ENCODE measurements at regions not wholly inside any gene's neighbourhood (a gene's known extent, or its start where the extent isn't known, plus 50 kb on each side); places are given as distances from the start of the nearest gene placed in this dataset.
A peak's percentile ranks its signal among the peaks of the same experiment; 100 is the strongest.

- Histone ChIP-seq H3K18ac (ENCODE audit: low read length) (no peak overlapping the region), H3K23ac (ENCODE audit: low read length) (no peak overlapping the region), H3K4me1 (ENCODE audit: control insufficient read depth, low read depth, low read length) (no peaks in the 10 kb centered on the region), H2BK5ac (ENCODE audit: low read length) (no peak overlapping the region), H4K8ac (ENCODE audit: low read depth, low read length) (no peak overlapping the region), H3K4me3 (ENCODE audit: low read length) (no peak overlapping the region), H3K36me3 (ENCODE audit: control insufficient read depth, insufficient read depth, low read length) (no peaks in the 10 kb centered on the region), H3K4me2 (ENCODE audit: low read length) (no peak overlapping the region), H3K79me1 (ENCODE audit: low read length) (no peaks in the 10 kb centered on the region), H3K9ac (ENCODE audit: low read length) (no peak overlapping the region), H3K27ac (ENCODE audit: low read depth, low read length) (no peak overlapping the region), H4K5ac (ENCODE audit: low read length) (no peak overlapping the region), H2BK15ac (replicated peaks; ENCODE audit: low read depth) (no peak overlapping the region), H3K79me2 (ENCODE audit: control insufficient read depth, insufficient read depth, low read length) (no peaks in the 10 kb centered on the region), H3K4ac (ENCODE audit: low read depth, low read length) (no peak overlapping the region), H2BK120ac (ENCODE audit: low read depth, low read length) (no peak overlapping the region), H3K27me3 (ENCODE audit: insufficient read depth, low read length, poor library complexity) (no peaks in the 10 kb centered on the region), H2AK5ac (ENCODE audit: low read length) (no peak overlapping the region), H3K56ac (ENCODE audit: low read length) (no peak overlapping the region)
- no CpG with 5 or more reads among the region's 1 CpG for WGBS (ENCODE audit: extremely low coverage, insufficient coverage, low lambda C conversion rate)
- DNase-seq = peak; percentile 3
Observed at GRCh38 chr5:107072967-107073366, 597.8 kb downstream of the EFNA5 start.

GRCh38 chr5:107072440-107072839 is 598.3 kb downstream of the EFNA5 start:
- Histone ChIP-seq H3K79me1 (ENCODE audit: low read length) (no peaks in the 10 kb centered on the region), H3K23ac (ENCODE audit: low read length) (no peak overlapping the region), H3K9ac (ENCODE audit: low read length) (no peak overlapping the region), H3K4me3 (ENCODE audit: low read length) (no peak overlapping the region), H3K4me2 (ENCODE audit: low read length) (no peak overlapping the region), H4K5ac (ENCODE audit: low read length) (no peak overlapping the region), H3K27ac (ENCODE audit: low read depth, low read length) (no peak overlapping the region), H4K8ac (ENCODE audit: low read depth, low read length) (no peak overlapping the region), H3K79me2 (ENCODE audit: control insufficient read depth, insufficient read depth, low read length) (no peaks in the 10 kb centered on the region), H2BK5ac (ENCODE audit: low read length) (no peak overlapping the region), H3K4ac (ENCODE audit: low read depth, low read length) (no peak overlapping the region), H3K4me1 (ENCODE audit: control insufficient read depth, low read depth, low read length) (no peaks in the 10 kb centered on the region), H2BK120ac (ENCODE audit: low read depth, low read length) (no peak overlapping the region), H2BK15ac (replicated peaks; ENCODE audit: low read depth) (no peak overlapping the region), H2AK5ac (ENCODE audit: low read length) (no peak overlapping the region), H3K27me3 (ENCODE audit: insufficient read depth, low read length, poor library complexity) (no peaks in the 10 kb centered on the region), H3K18ac (ENCODE audit: low read length) (no peak overlapping the region), H3K36me3 (ENCODE audit: control insufficient read depth, insufficient read depth, low read length) (no peaks in the 10 kb centered on the region), H3K56ac (ENCODE audit: low read length) (no peak overlapping the region)
- DNase-seq = no peak

GRCh38 chr5:107068782-107069181 is 602.0 kb downstream of the EFNA5 start:
- Histone ChIP-seq H3K79me1 (ENCODE audit: low read length) (no peaks in the 10 kb centered on the region), H3K18ac (ENCODE audit: low read length) (no peak overlapping the region), H3K36me3 (ENCODE audit: control insufficient read depth, insufficient read depth, low read length) (no peaks in the 10 kb centered on the region), H4K8ac (ENCODE audit: low read depth, low read length) (no peak overlapping the region), H2AK5ac (ENCODE audit: low read length) (no peak overlapping the region), H3K4me3 (ENCODE audit: low read length) (no peak overlapping the region), H2BK15ac (replicated peaks; ENCODE audit: low read depth) (no peak overlapping the region), H3K9ac (ENCODE audit: low read length) (no peak overlapping the region), H4K5ac (ENCODE audit: low read length) (no peak overlapping the region), H2BK120ac (ENCODE audit: low read depth, low read length) (no peak overlapping the region), H3K27me3 (ENCODE audit: insufficient read depth, low read length, poor library complexity) (no peaks in the 10 kb centered on the region), H3K79me2 (ENCODE audit: control insufficient read depth, insufficient read depth, low read length) (no peaks in the 10 kb centered on the region), H2BK5ac (ENCODE audit: low read length) (no peak overlapping the region), H3K23ac (ENCODE audit: low read length) (no peak overlapping the region), H3K4me2 (ENCODE audit: low read length) (no peak overlapping the region), H3K27ac (ENCODE audit: low read depth, low read length) (no peak overlapping the region), H3K4ac (ENCODE audit: low read depth, low read length) (no peak overlapping the region), H3K4me1 (ENCODE audit: control insufficient read depth, low read depth, low read length) (no peaks in the 10 kb centered on the region), H3K56ac (ENCODE audit: low read length) (no peak overlapping the region)
- DNase-seq = no peak
- WGBS (ENCODE audit: extremely low coverage, insufficient coverage, low lambda C conversion rate) = no CpG with 5 or more reads among the region's 1 CpG

- Histone ChIP-seq H3K4me3 (ENCODE audit: low read length) (no peak overlapping the region), H3K36me3 (ENCODE audit: control insufficient read depth, insufficient read depth, low read length) (no peaks in the 10 kb centered on the region), H3K79me2 (ENCODE audit: control insufficient read depth, insufficient read depth, low read length) (no peaks in the 10 kb centered on the region), H3K4me1 (ENCODE audit: control insufficient read depth, low read depth, low read length) (no peaks in the 10 kb centered on the region), H4K8ac (ENCODE audit: low read depth, low read length) (no peak overlapping the region), H3K18ac (ENCODE audit: low read length) (no peak overlapping the region), H2BK5ac (ENCODE audit: low read length) (no peak overlapping the region), H3K56ac (ENCODE audit: low read length) (no peak overlapping the region), H3K4ac (ENCODE audit: low read depth, low read length) (no peak overlapping the region), H3K79me1 (ENCODE audit: low read length) (no peaks in the 10 kb centered on the region), H2BK15ac (replicated peaks; ENCODE audit: low read depth) (no peak overlapping the region), H2BK120ac (ENCODE audit: low read depth, low read length) (no peak overlapping the region), H3K27me3 (ENCODE audit: insufficient read depth, low read length, poor library complexity) (no peaks in the 10 kb centered on the region), H4K5ac (ENCODE audit: low read length) (no peak overlapping the region), H3K4me2 (ENCODE audit: low read length) (no peak overlapping the region), H2AK5ac (ENCODE audit: low read length) (no peak overlapping the region), H3K9ac (ENCODE audit: low read length) (no peak overlapping the region), H3K23ac (ENCODE audit: low read length) (no peak overlapping the region), H3K27ac (ENCODE audit: low read depth, low read length) (no peak overlapping the region)
- DNase-seq = no peak
- WGBS (ENCODE audit: extremely low coverage, insufficient coverage, low lambda C conversion rate) = no CpG with 5 or more reads among the region's 4 CpGs
Observed at GRCh38 chr5:107067395-107067794, 603.3 kb downstream of the EFNA5 start.

GRCh38 chr5:107063511-107063910 is 607.2 kb downstream of the EFNA5 start:
- Histone ChIP-seq H4K5ac (ENCODE audit: low read length) (no peak overlapping the region), H3K23ac (ENCODE audit: low read length) (no peak overlapping the region), H3K18ac (ENCODE audit: low read length) (no peak overlapping the region), H3K56ac (ENCODE audit: low read length) (no peak overlapping the region), H3K4ac (ENCODE audit: low read depth, low read length) (no peak overlapping the region), H3K36me3 (ENCODE audit: control insufficient read depth, insufficient read depth, low read length) (no peaks in the 10 kb centered on the region), H3K4me1 (ENCODE audit: control insufficient read depth, low read depth, low read length) (no peaks in the 10 kb centered on the region), H3K79me2 (ENCODE audit: control insufficient read depth, insufficient read depth, low read length) (no peaks in the 10 kb centered on the region), H3K4me2 (ENCODE audit: low read length) (no peak overlapping the region), H2BK120ac (ENCODE audit: low read depth, low read length) (no peak overlapping the region), H3K9ac (ENCODE audit: low read length) (no peak overlapping the region), H3K4me3 (ENCODE audit: low read length) (no peak overlapping the region), H2AK5ac (ENCODE audit: low read length) (no peak overlapping the region), H2BK15ac (replicated peaks; ENCODE audit: low read depth) (no peak overlapping the region), H4K8ac (ENCODE audit: low read depth, low read length) (no peak overlapping the region), H3K27ac (ENCODE audit: low read depth, low read length) (no peak overlapping the region), H3K27me3 (ENCODE audit: insufficient read depth, low read length, poor library complexity) (no peaks in the 10 kb centered on the region), H3K79me1 (ENCODE audit: low read length) (no peaks in the 10 kb centered on the region), H2BK5ac (ENCODE audit: low read length) (no peak overlapping the region)
- no peak for DNase-seq

GRCh38 chr5:107058803-107059202 is 611.9 kb downstream of the EFNA5 start:
- Histone ChIP-seq H3K79me2 (ENCODE audit: control insufficient read depth, insufficient read depth, low read length) (no peaks in the 10 kb centered on the region), H2BK120ac (ENCODE audit: low read depth, low read length) (no peak overlapping the region), H3K27ac (ENCODE audit: low read depth, low read length) (no peak overlapping the region), H3K36me3 (ENCODE audit: control insufficient read depth, insufficient read depth, low read length) (no peaks in the 10 kb centered on the region), H3K79me1 (ENCODE audit: low read length) (no peaks in the 10 kb centered on the region), H3K4me1 (ENCODE audit: control insufficient read depth, low read depth, low read length) (no peaks in the 10 kb centered on the region), H2BK5ac (ENCODE audit: low read length) (no peak overlapping the region), H3K27me3 (ENCODE audit: insufficient read depth, low read length, poor library complexity) (no peaks in the 10 kb centered on the region), H2BK15ac (replicated peaks; ENCODE audit: low read depth) (no peak overlapping the region), H2AK5ac (ENCODE audit: low read length) (no peak overlapping the region), H3K4me2 (ENCODE audit: low read length) (no peak overlapping the region), H3K18ac (ENCODE audit: low read length) (no peak overlapping the region), H3K56ac (ENCODE audit: low read length) (no peak overlapping the region), H3K4ac (ENCODE audit: low read depth, low read length) (no peak overlapping the region), H4K5ac (ENCODE audit: low read length) (no peak overlapping the region), H3K23ac (ENCODE audit: low read length) (no peak overlapping the region), H3K4me3 (ENCODE audit: low read length) (no peak overlapping the region), H3K9ac (ENCODE audit: low read length) (no peak overlapping the region), H4K8ac (ENCODE audit: low read depth, low read length) (no peak overlapping the region)
- no CpG with 5 or more reads among the region's 3 CpGs for WGBS (ENCODE audit: extremely low coverage, insufficient coverage, low lambda C conversion rate)
- no peak for DNase-seq
